Dendritic cell treated with granulocyte-macrophage colony-stimulating factor and Interleukin-4, amounts not matched to agents 40 ng/mL and 50 ng/mL, for 4 days (primary cell): ENCODE measurements at regions not wholly inside any gene's neighbourhood (a gene's known extent, or its start where the extent isn't known, plus 50 kb on each side); places are given as distances from the start of the nearest gene placed in this dataset.

Experiments
- H3K27ac Mint-ChIP-seq: one replicate; pipeline ENCODE4 v1.8.0; 2022; ENCODE audit warnings: mild to moderate bottlenecking, mixed read lengths
- H3K27me3 Mint-ChIP-seq: one replicate; pipeline ENCODE4 v1.8.0; 2022; ENCODE audit warnings: mild to moderate bottlenecking, mixed read lengths
- H3K36me3 Mint-ChIP-seq: one replicate; pipeline ENCODE4 v1.8.0; 2022; ENCODE audit warnings: low read depth, mixed read lengths
- H3K4me1 Mint-ChIP-seq: one replicate; pipeline ENCODE4 v1.8.0; 2022; ENCODE audit warnings: low read depth, mixed read lengths
- H3K4me3 Mint-ChIP-seq: one replicate; pipeline ENCODE4 v1.8.0; 2022; ENCODE audit warnings: mild to moderate bottlenecking, moderate library complexity, mixed read lengths
- H3K9me3 Mint-ChIP-seq: one replicate; pipeline ENCODE4 v1.8.0; 2022; ENCODE audit warnings: mixed read lengths
- intact Hi-C: fragments of 100-400 bp; cut with micrococcal nuclease; formaldehyde crosslinking; loops from one replicate; pipeline ENCODE4 v1.15.0; 2022

DNA sequence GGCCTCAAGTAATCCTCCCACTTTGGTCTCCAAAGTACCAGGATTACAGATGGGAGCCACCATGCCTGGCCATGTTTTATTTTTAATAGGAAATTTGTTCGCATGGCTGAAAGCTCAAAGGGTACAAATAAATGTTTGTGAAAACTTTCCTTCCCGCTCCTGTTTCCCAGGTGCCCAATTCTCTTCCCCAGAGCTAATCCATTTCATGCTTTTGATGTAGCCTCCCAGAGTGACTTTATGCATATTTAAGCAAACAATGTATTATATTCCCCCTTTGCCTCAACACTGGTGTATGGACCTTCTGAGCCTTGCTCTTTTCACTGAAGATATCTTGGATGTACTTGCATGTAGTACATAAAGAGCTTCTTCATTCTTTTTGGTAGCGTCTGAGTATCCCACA, 52.5 kb upstream of the ITSN2 start:
- Mint-ChIP-seq H3K9me3 (no peaks in the 10 kb centered on the region), H3K27me3 (peaks cover 9% of the 10 kb centered on the region), H3K4me3 (no peak overlapping the region), H3K27ac (no peak overlapping the region), H3K4me1 (no peaks in the 10 kb centered on the region), H3K36me3 (no peaks in the 10 kb centered on the region)
- intact Hi-C loops = no loop called here

DNA sequence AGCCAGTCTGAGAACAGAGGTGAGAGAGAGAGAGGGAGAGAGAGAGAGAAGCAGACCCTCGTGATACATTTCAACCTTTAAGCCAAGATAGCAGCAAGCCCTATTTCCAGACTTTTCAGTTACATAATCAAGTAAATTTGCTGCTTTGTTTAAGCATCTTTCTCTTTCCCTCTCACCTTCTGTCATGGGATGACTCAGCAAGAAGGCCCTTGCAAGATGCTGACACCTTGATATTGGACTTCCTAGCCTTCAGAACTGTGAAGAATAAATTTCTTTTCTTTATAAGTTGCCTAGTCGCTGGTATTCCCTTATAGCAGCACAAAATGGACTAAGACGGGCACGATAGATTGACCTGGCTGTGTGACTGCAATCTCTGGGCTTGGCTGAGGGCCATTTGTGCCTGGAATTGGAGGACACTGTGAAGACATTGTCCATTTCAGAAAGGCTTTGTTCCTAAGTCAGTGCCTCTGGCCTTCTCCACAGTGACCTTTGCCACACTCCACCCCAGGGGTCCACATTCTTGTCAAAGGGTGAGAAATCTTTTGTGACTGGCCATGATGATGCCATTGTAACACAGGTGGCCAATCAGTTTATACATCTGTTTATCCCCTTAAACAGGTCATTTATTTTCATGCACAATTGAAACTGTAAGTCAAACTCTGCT, 51.3 kb upstream of the ITSN2 start:
- Mint-ChIP-seq H3K36me3 (no peaks in the 10 kb centered on the region), H3K27me3 (peaks cover 10% of the 10 kb centered on the region), H3K4me3 (no peak overlapping the region), H3K9me3 (no peaks in the 10 kb centered on the region), H3K4me1 (no peaks in the 10 kb centered on the region), H3K27ac (no peak overlapping the region)
- intact Hi-C loops = no loop called here

DNA sequence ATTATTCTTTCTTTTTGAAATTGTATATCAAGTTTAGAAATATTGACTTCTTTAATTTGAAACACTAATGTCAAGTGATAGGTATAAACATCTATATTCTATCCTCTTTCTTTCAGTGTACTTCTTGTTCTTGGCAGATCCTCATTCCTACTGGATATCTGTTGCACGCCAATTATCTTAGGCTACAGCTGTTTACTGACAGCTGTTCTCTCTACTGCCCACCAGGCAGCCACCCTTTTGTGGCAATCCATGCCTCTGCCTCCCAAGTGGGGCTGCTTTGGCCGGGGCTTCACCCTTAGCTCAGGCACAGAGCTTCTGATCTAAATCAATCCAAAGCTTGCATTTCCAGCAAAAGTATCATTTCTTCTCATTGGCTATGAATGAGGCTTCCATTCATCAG, 50.6 kb upstream of the ITSN2 start:
- H3K36me3 Mint-ChIP-seq = no peaks in the 10 kb centered on the region
- H3K27ac Mint-ChIP-seq = no peak overlapping the region
- H3K4me1 Mint-ChIP-seq = no peaks in the 10 kb centered on the region
- no peaks in the 10 kb centered on the region for H3K9me3 Mint-ChIP-seq
- H3K27me3 Mint-ChIP-seq = peaks cover 10% of the 10 kb centered on the region
- H3K4me3 Mint-ChIP-seq = no peak overlapping the region
- intact Hi-C loops = loop anchor here (1.0 kb wide), 1 partner anchor 416 kb away; no protein-coding TSS in a partner anchor

DNA sequence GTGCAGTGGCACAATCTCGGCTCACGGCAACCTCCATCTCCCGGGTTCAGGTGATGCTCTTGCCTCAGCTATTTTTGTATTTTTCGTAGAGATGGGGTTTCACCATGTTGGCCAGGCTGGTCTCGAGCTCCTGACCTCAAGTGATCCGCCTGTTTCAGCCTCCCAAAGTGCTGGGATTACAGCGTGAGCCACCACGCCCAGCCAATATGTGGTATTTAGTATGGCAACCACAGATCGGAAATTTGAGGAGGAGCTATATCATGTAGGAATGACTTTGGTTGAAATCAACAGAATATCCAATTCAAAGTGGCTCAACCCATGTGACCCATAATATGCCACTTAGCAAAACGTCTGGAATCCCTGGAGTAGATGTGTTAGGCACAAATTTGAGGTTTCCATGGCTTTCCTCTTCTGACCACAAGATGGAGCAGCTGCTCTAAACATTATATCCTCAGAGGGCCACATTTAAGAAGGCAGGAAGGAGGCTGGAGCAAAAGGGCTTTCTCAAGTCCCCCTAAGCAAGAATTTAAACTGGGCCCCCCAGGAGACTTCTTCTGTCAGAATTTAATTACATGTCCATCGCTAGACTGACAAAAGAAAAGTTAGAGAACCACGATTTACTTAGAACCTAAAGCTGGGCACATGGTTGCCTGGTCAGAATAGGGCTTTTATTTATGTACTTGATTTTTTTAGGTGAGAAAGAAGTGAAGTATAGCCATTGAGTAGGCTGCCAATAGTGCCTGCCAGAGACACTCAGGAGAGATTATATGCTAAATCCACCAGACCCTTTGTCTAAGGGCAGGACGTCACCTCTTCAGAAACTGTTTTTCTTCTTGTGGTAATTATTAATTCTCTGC, 49.6 kb upstream of the ITSN2 start:
- H3K27me3 Mint-ChIP-seq = peaks cover 10% of the 10 kb centered on the region
- intact Hi-C loops = loop anchor here (1.0 kb wide), 1 partner anchor 417 kb away; no protein-coding TSS in a partner anchor
- H3K36me3 Mint-ChIP-seq = no peaks in the 10 kb centered on the region
- no peak overlapping the region for H3K4me3 Mint-ChIP-seq
- H3K27ac Mint-ChIP-seq = no peak overlapping the region
- H3K4me1 Mint-ChIP-seq = no peaks in the 10 kb centered on the region
- H3K9me3 Mint-ChIP-seq = no peaks in the 10 kb centered on the region
